ENCODE measurements at regions not wholly inside any gene's neighbourhood (a gene's known extent, or its start where the extent isn't known, plus 50 kb on each side); places are given as distances from the start of the nearest gene placed in this dataset.

GRCh38 chr12:91959220-91959619 is 186.4 kb downstream of the BTG1 start:
- DNase-seq = no peak

- DNase-seq = no peak
Observed at GRCh38 chr12:91958816-91959215, 186.8 kb downstream of the BTG1 start.

- no peak for DNase-seq
Observed at GRCh38 chr12:91954747-91955146, 190.9 kb downstream of the BTG1 start.

- no peak for DNase-seq
Observed at GRCh38 chr12:91954326-91954725, 191.3 kb downstream of the BTG1 start.

- DNase-seq = no peak
Observed at GRCh38 chr12:91952916-91953315, 192.7 kb downstream of the BTG1 start.

- DNase-seq = no peak
Observed at GRCh38 chr12:91951571-91951970, 194.1 kb downstream of the BTG1 start.

GRCh38 chr12:91948504-91948903 is 197.1 kb downstream of the BTG1 start:
- DNase-seq = no peak

- no peak for DNase-seq
Observed at GRCh38 chr12:91947459-91947858, 198.2 kb downstream of the BTG1 start.

- no peak for DNase-seq
Observed at GRCh38 chr12:91944637-91945036, 201.0 kb downstream of the BTG1 start.

GRCh38 chr12:91940826-91941570 is 204.6 kb downstream of the BTG1 start:
- DNase-seq = no peak

GRCh38 chr12:91940322-91940721 is 205.3 kb downstream of the BTG1 start:
- DNase-seq = no peak

- no peak for DNase-seq
Observed at GRCh38 chr12:91937706-91938105, 207.9 kb downstream of the BTG1 start.

GRCh38 chr12:91937009-91937408 is 208.6 kb downstream of the BTG1 start:
- DNase-seq = no peak

- no peak for DNase-seq
Observed at GRCh38 chr12:91935296-91935695, 210.3 kb downstream of the BTG1 start.

- no peak for DNase-seq
Observed at GRCh38 chr12:91931111-91931510, 214.5 kb downstream of the BTG1 start.

GRCh38 chr12:91928501-91928900 is 217.1 kb downstream of the BTG1 start:
- no peak for DNase-seq

GRCh38 chr12:91926848-91927247 is 218.8 kb downstream of the BTG1 start:
- DNase-seq = peak; percentile 97

GRCh38 chr12:91924827-91925226 is 220.8 kb downstream of the BTG1 start:
- DNase-seq = no peak

GRCh38 chr12:91923864-91924263 is 221.8 kb downstream of the BTG1 start:
- DNase-seq = no peak

- DNase-seq = no peak
Observed at GRCh38 chr12:91922674-91923073, 223.0 kb downstream of the BTG1 start.

- DNase-seq = no peak
Observed at GRCh38 chr12:91922139-91922538, 223.5 kb downstream of the BTG1 start.

GRCh38 chr12:91921555-91921954 is 224.1 kb downstream of the BTG1 start:
- no peak for DNase-seq

GRCh38 chr12:91920741-91921140 is 224.9 kb downstream of the BTG1 start:
- DNase-seq = no peak

- DNase-seq = peak; percentile 56
Observed at GRCh38 chr12:91920276-91920675, 225.4 kb downstream of the BTG1 start.

GRCh38 chr12:91918431-91918830 is 227.2 kb downstream of the BTG1 start:
- DNase-seq = no peak

Measured in SHP77 treated with DMSO at 0.1 percent for 48 hours (cell line).